H9 (cell line): ENCODE measurements at regions not wholly inside any gene's neighbourhood (a gene's known extent, or its start where the extent isn't known, plus 50 kb on each side); places are given as distances from the start of the nearest gene placed in this dataset.
A peak's percentile ranks its signal among the peaks of the same experiment; 100 is the strongest.

Experiments used
- DNase-seq: peaks from one replicate; pipeline ENCODE4 v3.0.0-alpha.2; 2017
- H2AFZ ChIP-seq: one replicate; pipeline ENCODE4 v1.6.1; 2013; ENCODE audit warnings: mild to moderate bottlenecking, low read length, control low read depth, moderate library complexity
- H2AK5ac ChIP-seq: 2 replicates; pipeline ENCODE4 v1.6.1; 2013; ENCODE audit warnings: low read length, control low read depth, mixed read lengths; ENCODE audit not compliant: insufficient read length
- H2BK120ac ChIP-seq: one replicate; pipeline ENCODE4 v1.6.1; 2013; ENCODE audit warnings: low read depth, mild to moderate bottlenecking, low read length, control low read depth, inconsistent platforms; ENCODE audit not compliant: poor library complexity, severe bottlenecking
- H2BK12ac ChIP-seq: 2 replicates; pipeline ENCODE4 v1.6.1; 2013; ENCODE audit warnings: low read length, control low read depth, mixed read lengths, low read depth; ENCODE audit not compliant: insufficient read length
- H2BK15ac ChIP-seq: 2 replicates; pipeline ENCODE4 v1.6.1; 2013; ENCODE audit warnings: low read depth, low read length, control low read depth
- H2BK20ac ChIP-seq: one replicate; pipeline ENCODE4 v1.6.1; 2013; ENCODE audit warnings: low read depth, mild to moderate bottlenecking, low read length, control low read depth, inconsistent platforms; ENCODE audit not compliant: poor library complexity, severe bottlenecking
- H2BK5ac ChIP-seq: 2 replicates; pipeline ENCODE4 v1.6.1; 2013; ENCODE audit warnings: low read length, control low read depth, mixed read lengths; ENCODE audit not compliant: insufficient read length
- H3K14ac ChIP-seq: 2 replicates; pipeline ENCODE4 v1.6.1; 2013; ENCODE audit warnings: low read length, control low read depth; ENCODE audit not compliant: insufficient read depth
- H3K18ac ChIP-seq: 2 replicates; pipeline ENCODE4 v1.6.1; 2013; ENCODE audit warnings: low read depth, mild to moderate bottlenecking, mixed read lengths, low read length, control low read depth; ENCODE audit not compliant: insufficient read length
- H3K23ac ChIP-seq: 2 replicates; pipeline ENCODE4 v1.6.1; 2013; ENCODE audit warnings: low read length, control low read depth, mixed read lengths, low read depth; ENCODE audit not compliant: insufficient read length
- H3K23me2 ChIP-seq: 2 replicates; pipeline ENCODE4 v1.6.1; 2013; ENCODE audit warnings: low read depth, mild to moderate bottlenecking, mixed read lengths, low read length, control low read depth; ENCODE audit not compliant: insufficient read length, poor library complexity, severe bottlenecking
- H3K27ac ChIP-seq: 2 replicates; pipeline ENCODE4 v1.5.1; 2013; ENCODE audit warnings: low read length, control low read depth, mixed read lengths, low read depth; ENCODE audit not compliant: insufficient read length
- H3K27me3 ChIP-seq: 2 replicates; pipeline ENCODE4 v1.6.1; 2013; ENCODE audit warnings: low read length, control low read depth, inconsistent platforms; ENCODE audit not compliant: insufficient read depth
- H3K4ac ChIP-seq: 2 replicates; pipeline ENCODE4 v1.6.1; 2013; ENCODE audit warnings: low read depth, mild to moderate bottlenecking, control low read depth, inconsistent platforms, low read length, moderate library complexity
- H3K4me1 ChIP-seq: 2 replicates; pipeline ENCODE4 v1.6.1; 2013; ENCODE audit warnings: low read length, control low read depth, inconsistent platforms; ENCODE audit not compliant: insufficient read depth
- H3K4me2 ChIP-seq: 2 replicates; pipeline ENCODE4 v1.6.1; 2013; ENCODE audit warnings: low read length, control low read depth, mixed read lengths; ENCODE audit not compliant: insufficient read length, insufficient read depth
- H3K56ac ChIP-seq: 2 replicates; pipeline ENCODE4 v1.6.1; 2013; ENCODE audit warnings: low read depth, mild to moderate bottlenecking, mixed read lengths, low read length, control low read depth; ENCODE audit not compliant: insufficient read length
- H3K79me1 ChIP-seq: 2 replicates; pipeline ENCODE4 v1.6.1; 2013; ENCODE audit warnings: low read depth, mild to moderate bottlenecking, moderate library complexity, low read length, control low read depth, inconsistent platforms; ENCODE audit not compliant: insufficient read depth, poor library complexity, severe bottlenecking
- H3K79me2 ChIP-seq: 2 replicates; pipeline ENCODE4 v1.6.1; 2013; ENCODE audit warnings: low read length, control low read depth, inconsistent platforms; ENCODE audit not compliant: insufficient read depth
- H3K9ac ChIP-seq: 2 replicates; pipeline ENCODE4 v1.6.1; 2013; ENCODE audit warnings: low read length, control low read depth, mixed read lengths; ENCODE audit not compliant: insufficient read length; ENCODE audit errors: extremely low read depth
- H3K9me3 ChIP-seq: one replicate; pipeline ENCODE4 v1.6.1; 2013; ENCODE audit warnings: low read depth, low read length, inconsistent platforms; ENCODE audit not compliant: control insufficient read depth
- H3T11ph ChIP-seq: one replicate; pipeline ENCODE4 v1.6.1; 2013; ENCODE audit warnings: mild to moderate bottlenecking, low read length, control low read depth, inconsistent platforms
- H4K20me1 ChIP-seq: one replicate; pipeline ENCODE4 v1.6.1; 2013; ENCODE audit not compliant: control insufficient read depth, insufficient read length, insufficient read depth
- H4K5ac ChIP-seq: 2 replicates; pipeline ENCODE4 v1.6.1; 2013; ENCODE audit warnings: low read depth, mild to moderate bottlenecking, mixed read lengths, low read length, control low read depth; ENCODE audit not compliant: insufficient read length
- H4K8ac ChIP-seq: replicated peaks from 2 replicates; pipeline ENCODE4 v1.6.1; 2013; ENCODE audit warnings: low read length, control low read depth, mixed read lengths, low read depth; ENCODE audit not compliant: insufficient read length
- H4K91ac ChIP-seq: 2 replicates; pipeline ENCODE4 v1.6.1; 2013; ENCODE audit warnings: low read depth, mild to moderate bottlenecking, moderate library complexity, mixed read lengths, low read length, control low read depth; ENCODE audit not compliant: insufficient read length
- H3K27ac Mint-ChIP-seq, 3 experiments: 2 replicates in 2 of 3; 3 replicates in 1 of 3; pipeline ENCODE4 v1.8.0; 2020 to 2021; ENCODE audit warnings: mixed read lengths in 3 of 3, mild to moderate bottlenecking in 1 of 3, moderate library complexity in 1 of 3
- H3K27me3 Mint-ChIP-seq: 2 replicates; pipeline ENCODE4 v1.8.0; 2021; ENCODE audit warnings: low read depth, mild to moderate bottlenecking, moderate library complexity, mixed read lengths
- H3K36me3 Mint-ChIP-seq, 3 experiments: 2 replicates in 2 of 3; 3 replicates in 1 of 3; pipeline ENCODE4 v1.8.0; 2020 to 2021; ENCODE audit warnings: low read depth in 3 of 3, mixed read lengths in 3 of 3; ENCODE audit not compliant: insufficient read depth in 1 of 3
- H3K4me1 Mint-ChIP-seq, 2 experiments: 2 replicates each; pipeline ENCODE4 v1.8.0; 2020; ENCODE audit warnings: mixed read lengths in 2 of 2
- H3K4me3 Mint-ChIP-seq, 2 experiments: 2 replicates in 1 of 2; 3 replicates in 1 of 2; pipeline ENCODE4 v1.8.0; 2020 to 2021; ENCODE audit warnings: mild to moderate bottlenecking in 2 of 2, mixed read lengths in 2 of 2, moderate library complexity in 1 of 2
- H3K9me3 Mint-ChIP-seq, 2 experiments: 2 replicates in 1 of 2; 3 replicates in 1 of 2; pipeline ENCODE4 v1.8.0; 2020; ENCODE audit warnings: mild to moderate bottlenecking in 2 of 2, mixed read lengths in 2 of 2, moderate library complexity in 1 of 2
- CTCF ChIP-seq: fragments of 200-600 bp; sonication (generic); conservative IDR thresholded peaks from 3 replicates; pipeline ENCODE4 v1.8.0; 2021; ENCODE audit warnings: antibody characterized with exemption, mild to moderate bottlenecking
- WGBS: extraction: QIAGEN DNeasy Blood & Tissue Kit; methylation state at CpG from one replicate; pipeline ENCODE4 v1.1.7; 2013; ENCODE audit warnings: missing lambda C conversion rate, low lambda C conversion rate, mixed read lengths; ENCODE audit not compliant: insufficient read length; ENCODE audit errors: extremely low coverage; 5-methylcytosine and 5-hydroxymethylcytosine counted together

DNA sequence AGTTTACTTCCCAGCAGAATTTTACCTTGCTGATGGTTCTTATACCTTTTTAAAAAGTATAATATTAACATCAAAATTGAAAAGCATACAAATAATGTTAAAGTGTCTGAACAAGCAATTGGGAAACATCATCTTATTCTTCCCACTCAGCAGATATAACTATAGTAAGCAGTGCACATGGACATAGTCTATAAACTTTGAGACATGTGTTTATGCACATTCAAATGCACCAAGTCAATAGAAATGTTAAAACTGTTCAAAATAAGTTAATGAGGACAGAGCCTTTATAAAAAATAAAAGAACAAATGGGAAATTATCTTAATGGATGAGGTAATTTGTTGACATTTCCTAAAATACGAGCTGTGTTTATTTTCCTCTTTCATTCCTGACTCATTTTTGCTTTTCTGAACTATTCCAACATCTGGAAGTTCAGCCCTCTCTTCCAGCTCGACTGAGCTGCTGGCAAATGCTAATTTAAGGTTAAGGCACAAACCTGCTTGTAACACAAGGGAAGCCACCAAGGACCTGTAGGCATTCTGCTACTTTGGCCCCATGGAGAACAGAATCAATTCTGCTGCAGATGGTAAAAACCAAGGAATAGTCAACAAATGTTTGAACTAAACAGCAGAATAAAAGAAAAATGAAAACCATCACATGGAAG, 110.3 kb upstream of the MAP3K4 start:
- Histone ChIP-seq H2BK20ac (no peak overlapping the region), H3K23ac (no peak overlapping the region), H3K9ac (no peak overlapping the region), H3K4ac (no peak overlapping the region), H3K14ac (no peak overlapping the region), H4K5ac (no peak overlapping the region), H3K27ac (no peak overlapping the region), H2BK120ac (no peak overlapping the region), H2AFZ (no peak overlapping the region), H3K4me1 (peaks cover 21% of the 10 kb centered on the region; the same call in 1 of the 2 replicates), H3K79me2 (no peaks in the 10 kb centered on the region), H2BK12ac (no peak overlapping the region), H3K18ac (no peak overlapping the region), H2BK15ac (no peak overlapping the region), H3K27me3 (no peaks in the 10 kb centered on the region), H3K23me2 (no peaks in the 10 kb centered on the region), H3K9me3 (no peaks in the 10 kb centered on the region), H4K91ac (no peak overlapping the region), H4K20me1 (no peaks in the 10 kb centered on the region), H3K56ac (no peak overlapping the region), H3K4me2 (no peak overlapping the region), H4K8ac (no peak overlapping the region), H2AK5ac (no peak overlapping the region), H2BK5ac (no peak overlapping the region), H3T11ph (no peak overlapping the region), H3K79me1 (no peaks in the 10 kb centered on the region)
- no CpG with 5 or more reads among the region's 2 CpGs for WGBS
- H3K27ac Mint-ChIP-seq, result peak overlapping the region in 2 of 3 experiments; percentile 71 to 83; a peak in 2 of 7 replicates
- no peaks in the 10 kb centered on the region for H3K27me3 Mint-ChIP-seq
- TF ChIP-seq CTCF, result no peak
- H3K4me3 Mint-ChIP-seq, result no peak overlapping the region; a peak in 1 of 5 replicates
- H3K36me3 Mint-ChIP-seq, result peaks cover 0 to 4% (median 1%) of the 10 kb centered on the region in 3 experiments; a peak in 1 of 7 replicates
- H3K4me1 Mint-ChIP-seq, result peaks cover 70 to 77% of the 10 kb centered on the region in 2 experiments
- DNase-seq, result no peak
- no peaks in the 10 kb centered on the region for H3K9me3 Mint-ChIP-seq
